Right lobe of liver (tissue), 6 donors: ENCODE measurements at regions not wholly inside any gene's neighbourhood (a gene's known extent, or its start where the extent isn't known, plus 50 kb on each side); places are given as distances from the start of the nearest gene placed in this dataset.

Experiments
- ATAC-seq, 4 donors: fragments of 200-7000 bp; cut with Tn5 transposase; one replicate each; pipeline ENCODE4 v1.9.1; 2020; ENCODE audit warnings: mild to moderate bottlenecking in 4 of 4, moderate library complexity in 4 of 4
- DNase-seq, 3 donors: peaks; one replicate each; pipeline ENCODE4 v3.0.0-alpha.2; 2020
- H3K27ac ChIP-seq, 3 donors: fragments of 200-600 bp; one replicate each; pipeline ENCODE4 v1.8.0; 2022
- H3K27me3 ChIP-seq, 2 donors: fragments of 200-600 bp; one replicate each; pipeline ENCODE4 v1.8.0; 2022
- H3K36me3 ChIP-seq, 4 donors: fragments of 200-600 bp; sonication (generic) in 1 of 4; one replicate each; pipeline versions ENCODE4 v1.5.1 to v1.8.0; 2017 to 2022; ENCODE audit warnings: control low read depth in 1 of 4
- H3K4me1 ChIP-seq, 4 donors: fragments of 200-600 bp; sonication (generic) in 1 of 4; one replicate each; pipeline versions ENCODE4 v1.5.1 to v1.8.0; 2017 to 2022; ENCODE audit warnings: control low read depth in 1 of 4
- H3K4me3 ChIP-seq, 3 donors: fragments of 200-600 bp; one replicate each; pipeline ENCODE4 v1.8.0; 2022
- H3K9me3 ChIP-seq, 4 donors: fragments of 200-600 bp; sonication (generic) in 1 of 4; one replicate each; pipeline versions ENCODE4 v1.5.1 to v1.8.0; 2017 to 2022; ENCODE audit warnings: control low read depth in 1 of 4
- CTCF ChIP-seq, 4 donors: fragments of 200-600 bp in 3 of 4; fragments of 450-650 bp in 1 of 4; IDR thresholded peaks; one replicate each; pipeline versions ENCODE4 v1.5.1 to v1.8.0; 2016 to 2022; ENCODE audit warnings: antibody characterized with exemption in 4 of 4, mild to moderate bottlenecking in 2 of 4
- POLR2A ChIP-seq: fragments of 450-650 bp; IDR thresholded peaks from one replicate; pipeline ENCODE4 v1.6.1; 2017; ENCODE audit warnings: antibody characterized with exemption, mild to moderate bottlenecking
- WGBS: methylation state at CpG from one replicate; pipeline ENCODE4 v1.1.6; 2018; ENCODE audit warnings: low coverage, low lambda C conversion rate; ENCODE audit not compliant: insufficient coverage; ENCODE audit errors: missing lambda C conversion rate; 5-methylcytosine and 5-hydroxymethylcytosine counted together
- intact Hi-C, 2 donors: fragments of 100-400 bp; cut with DNase I; formaldehyde crosslinking; loops; one replicate each; pipeline versions ENCODE4 v1.11.2 to v1.14.1; 2022
- donor health status: DM: no; HTN: yes; CAD: no.
- donor health status: DM: no; HTN: no; CAD: no.
- donor health status: DM: no; HTN: no; CAD: no.
- donor health status: DM: no; HTN: yes; CAD: no.
- donor health status: DM: no; HTN: yes; CAD: no.

DNA sequence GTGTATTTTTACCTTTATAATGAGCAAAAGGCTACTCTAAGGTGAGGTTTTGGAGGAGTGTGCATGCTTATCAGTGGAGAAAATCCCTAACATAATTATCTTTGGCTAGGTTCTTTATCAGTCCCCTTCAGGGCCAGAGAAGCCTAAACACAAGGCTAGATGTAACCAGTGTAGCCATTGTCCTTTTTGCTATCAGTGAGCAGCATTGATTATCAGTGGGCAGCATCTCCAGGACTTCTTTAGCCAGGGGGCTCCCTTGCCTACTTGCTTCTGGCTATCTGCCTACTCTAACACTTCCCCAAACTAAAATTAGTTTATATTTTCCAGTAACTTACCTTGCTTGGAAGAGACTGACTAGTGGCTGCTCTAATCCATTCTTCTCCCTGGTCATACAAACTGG is 595.6 kb downstream of the TRAM1L1 start:
- Histone ChIP-seq H3K27me3 (no peaks in the 10 kb centered on the region), H3K4me1 (no peaks in the 10 kb centered on the region), H3K9me3 (no peaks in the 10 kb centered on the region), H3K36me3 (no peaks in the 10 kb centered on the region), H3K4me3 (no peak overlapping the region), H3K27ac (no peak overlapping the region)
- TF ChIP-seq POLR2A: no peak
- no peak for TF ChIP-seq CTCF (IDR thresholded peaks at IDR 0.05)
- DNase-seq (no peak), ATAC-seq (no peak)
- intact Hi-C loops: no loop called here

DNA sequence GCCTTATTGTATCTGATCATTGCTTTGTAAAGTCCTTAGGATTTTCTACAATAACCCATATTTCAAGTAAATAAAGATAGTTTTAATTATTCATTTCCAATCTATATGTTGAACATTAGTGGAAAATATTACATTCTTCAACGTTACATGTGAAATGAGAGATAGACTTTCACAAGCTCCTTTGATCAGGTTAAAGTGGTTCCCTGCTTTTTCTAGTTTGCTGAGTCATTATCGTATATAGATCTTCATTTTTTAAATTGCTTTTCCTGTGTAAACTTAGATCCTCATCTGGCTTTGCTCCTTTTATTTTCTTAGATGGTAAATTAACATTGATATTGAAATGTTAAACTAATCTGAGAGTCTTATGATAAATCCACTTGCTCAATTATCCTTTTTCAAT is 599.0 kb downstream of the TRAM1L1 start:
- ATAC-seq (no peak), DNase-seq (no peak)
- H3K9me3 ChIP-seq: no peaks in the 10 kb centered on the region
- H3K36me3 ChIP-seq: no peaks in the 10 kb centered on the region
- no peaks in the 10 kb centered on the region for H3K27me3 ChIP-seq
- WGBS: 48% methylated on average over 2 of the region's 2 CpGs
- H3K4me3 ChIP-seq: no peak overlapping the region
- TF ChIP-seq POLR2A: no peak
- intact Hi-C loops: no loop called here
- H3K4me1 ChIP-seq: no peaks in the 10 kb centered on the region
- no peak overlapping the region for H3K27ac ChIP-seq

GRCh38 chr4:116480546-116480945 is 604.8 kb downstream of the TRAM1L1 start:
- H3K4me1 ChIP-seq: no peaks in the 10 kb centered on the region
- DNase-seq: no peak
- TF ChIP-seq CTCF (IDR thresholded peaks at IDR 0.05) (no peak), POLR2A (no peak)

DNA sequence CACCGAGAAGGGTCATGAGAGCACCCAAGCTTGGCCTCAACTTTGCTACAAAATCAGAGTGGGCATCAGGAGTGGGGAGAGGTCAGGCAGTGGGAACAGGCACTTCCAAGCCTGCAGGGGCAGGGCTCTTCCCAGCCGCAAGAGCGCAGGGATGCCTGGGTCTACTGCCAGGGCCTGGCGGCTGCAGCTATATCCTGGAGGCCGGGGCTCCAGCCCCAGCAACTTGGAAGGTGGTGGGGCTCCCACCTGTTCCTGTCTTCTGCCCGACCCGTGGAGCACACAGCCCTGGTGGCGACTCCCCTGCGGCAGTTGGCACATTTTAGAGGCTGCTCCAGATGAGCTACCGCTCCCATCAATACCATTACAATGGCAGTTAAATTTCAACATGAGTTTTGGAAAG is 607.0 kb downstream of the TRAM1L1 start:
- ATAC-seq (peak in 1 of 4 donors; percentile 29), DNase-seq (peak in 2 of 3 donors; percentile 29 to 38)
- H3K9me3 ChIP-seq: no peaks in the 10 kb centered on the region
- TF ChIP-seq POLR2A (no peak), CTCF (IDR thresholded peaks at IDR 0.05) (no peak)
- H3K27me3 ChIP-seq: no peaks in the 10 kb centered on the region
- H3K4me3 ChIP-seq: no peak overlapping the region
- no peak overlapping the region for H3K27ac ChIP-seq
- 87% methylated on average over 5 of the region's 10 CpGs for WGBS
- intact Hi-C loops: no loop called here
- no peaks in the 10 kb centered on the region for H3K4me1 ChIP-seq
- no peaks in the 10 kb centered on the region for H3K36me3 ChIP-seq

More at GRCh38 chr4:116480546-116480945, 604.8 kb downstream of the TRAM1L1 start:
- no peak overlapping the region for H3K4me3 ChIP-seq
- no peak overlapping the region for H3K27ac ChIP-seq
- 47% methylated on average over 3 of the region's 3 CpGs for WGBS
- no peaks in the 10 kb centered on the region for H3K36me3 ChIP-seq
- no peaks in the 10 kb centered on the region for H3K9me3 ChIP-seq
- no peak for ATAC-seq
- H3K27me3 ChIP-seq: no peaks in the 10 kb centered on the region
- intact Hi-C loops: no loop called here

DNA sequence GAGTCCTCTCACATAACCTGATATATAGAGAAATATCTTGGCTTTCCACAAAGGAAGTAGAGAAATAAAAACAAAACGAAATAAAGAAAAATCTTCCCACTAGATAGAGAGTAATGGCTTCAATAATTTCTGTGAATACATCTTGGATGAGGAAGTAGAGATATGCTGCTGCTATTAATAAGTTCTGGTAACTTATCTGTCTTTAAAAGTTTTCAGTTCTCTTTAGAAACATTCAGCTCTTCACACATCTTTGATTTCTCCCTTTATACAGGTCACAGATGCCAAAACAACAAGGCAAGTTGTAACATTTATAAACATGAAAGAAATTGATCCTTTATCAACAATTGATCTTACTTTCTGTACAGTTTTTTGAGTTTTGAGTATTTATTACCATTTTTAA is 615.8 kb downstream of the TRAM1L1 start:
- 4% methylated on average over 1 of the region's 1 CpG for WGBS
- Histone ChIP-seq H3K27me3 (no peaks in the 10 kb centered on the region), H3K4me3 (no peak overlapping the region), H3K4me1 (no peaks in the 10 kb centered on the region), H3K36me3 (no peaks in the 10 kb centered on the region), H3K27ac (no peak overlapping the region), H3K9me3 (no peaks in the 10 kb centered on the region)
- ATAC-seq (no peak), DNase-seq (no peak)
- intact Hi-C loops: no loop called here
- TF ChIP-seq POLR2A (no peak), CTCF (IDR thresholded peaks at IDR 0.05) (no peak)
